Esophagus squamous epithelium (tissue), 4 donors: ENCODE measurements at regions not wholly inside any gene's neighbourhood (a gene's known extent, or its start where the extent isn't known, plus 50 kb on each side); places are given as distances from the start of the nearest gene placed in this dataset.

Source experiments
- CTCF ChIP-seq, 6 experiments: fragments of 450-650 bp in 4 of 6; fragments of 200-600 bp in 2 of 6; sonication (generic) in 2 of 6; IDR thresholded peaks; one replicate each; pipeline ENCODE4 v1.5.1; 2016 to 2019; ENCODE audit warnings: antibody characterized with exemption in 6 of 6, mild to moderate bottlenecking in 4 of 6, moderate library complexity in 4 of 6
- POLR2A ChIP-seq, 4 donors: fragments of 450-650 bp; IDR thresholded peaks; one replicate each; pipeline ENCODE4 v1.6.1; 2017; ENCODE audit warnings: antibody characterized with exemption in 4 of 4, mild to moderate bottlenecking in 4 of 4, moderate library complexity in 3 of 4

GRCh38 chrY:8656515-8656914, 680.7 kb upstream of the TSPY4 start:
- TF ChIP-seq CTCF (IDR thresholded peaks at IDR 0.05) (no peak), POLR2A (IDR thresholded peaks at IDR 0.05) (no peak)
